ENCODE measurements at regions not wholly inside any gene's neighbourhood (a gene's known extent, or its start where the extent isn't known, plus 50 kb on each side); places are given as distances from the start of the nearest gene placed in this dataset.

- H3K36me3 ChIP-seq = no peaks in the 10 kb centered on the region
- DNase-seq (ENCODE audit: low read depth in 1 of 2, low spot score in 1 of 2) = peak; percentile 8 to 20
- TF ChIP-seq CTCF (IDR thresholded peaks at IDR 0.05; ENCODE audit: low read depth, low read length) = peak; percentile 26
- H3K4me3 ChIP-seq = no peak overlapping the region
- H3K4me1 ChIP-seq (ENCODE audit: low read depth) = no peaks in the 10 kb centered on the region
- H3K27ac ChIP-seq = no peak overlapping the region
- H3K27me3 ChIP-seq = no peaks in the 10 kb centered on the region
- H3K9me3 ChIP-seq (ENCODE audit: low read depth) = no peaks in the 10 kb centered on the region
These were observed 1435.2 kb upstream of the CDH9 start for GRCh38 chr5:28473531-28474107.

GRCh38 chr5:28468166-28468565 is 1429.8 kb upstream of the CDH9 start:
- DNase-seq (ENCODE audit: low read depth in 1 of 2, low spot score in 1 of 2) = peak in 1 of 2 donors; percentile 2

GRCh38 chr5:28463728-28464127 is 1425.3 kb upstream of the CDH9 start:
- Histone ChIP-seq H3K27ac (no peak overlapping the region), H3K9me3 (ENCODE audit: low read depth) (no peaks in the 10 kb centered on the region), H3K27me3 (no peaks in the 10 kb centered on the region), H3K4me1 (ENCODE audit: low read depth) (no peaks in the 10 kb centered on the region), H3K36me3 (no peaks in the 10 kb centered on the region), H3K4me3 (no peak overlapping the region)
- no peak for DNase-seq (ENCODE audit: low read depth in 1 of 2, low spot score in 1 of 2)
- TF ChIP-seq CTCF (IDR thresholded peaks at IDR 0.05; ENCODE audit: low read depth, low read length) = no peak

More at GRCh38 chr5:28468166-28468565, 1429.8 kb upstream of the CDH9 start:
- Histone ChIP-seq H3K9me3 (ENCODE audit: low read depth) (no peaks in the 10 kb centered on the region), H3K4me1 (ENCODE audit: low read depth) (no peaks in the 10 kb centered on the region), H3K27ac (no peak overlapping the region), H3K27me3 (no peaks in the 10 kb centered on the region), H3K4me3 (no peak overlapping the region), H3K36me3 (no peaks in the 10 kb centered on the region)
- no peak for TF ChIP-seq CTCF (IDR thresholded peaks at IDR 0.05; ENCODE audit: low read depth, low read length)

GRCh38 chr5:28451483-28451882 is 1413.1 kb upstream of the CDH9 start:
- H3K4me1 ChIP-seq (ENCODE audit: low read depth) = no peaks in the 10 kb centered on the region
- no peak overlapping the region for H3K4me3 ChIP-seq
- TF ChIP-seq CTCF (IDR thresholded peaks at IDR 0.05; ENCODE audit: low read depth, low read length) = no peak
- H3K27ac ChIP-seq = no peak overlapping the region
- DNase-seq (ENCODE audit: low read depth in 1 of 2, low spot score in 1 of 2) = no peak
- H3K36me3 ChIP-seq = no peaks in the 10 kb centered on the region
- H3K27me3 ChIP-seq = no peaks in the 10 kb centered on the region
- H3K9me3 ChIP-seq (ENCODE audit: low read depth) = no peaks in the 10 kb centered on the region

- no peak for TF ChIP-seq CTCF (IDR thresholded peaks at IDR 0.05; ENCODE audit: low read depth, low read length)
- DNase-seq (ENCODE audit: low read depth in 1 of 2, low spot score in 1 of 2) = no peak
- H3K27ac ChIP-seq = no peak overlapping the region
- no peaks in the 10 kb centered on the region for H3K4me1 ChIP-seq (ENCODE audit: low read depth)
- no peaks in the 10 kb centered on the region for H3K36me3 ChIP-seq
- no peaks in the 10 kb centered on the region for H3K9me3 ChIP-seq (ENCODE audit: low read depth)
- H3K4me3 ChIP-seq = no peak overlapping the region
- H3K27me3 ChIP-seq = no peaks in the 10 kb centered on the region
These were observed 1412.6 kb upstream of the CDH9 start for GRCh38 chr5:28450997-28451396.

All from cardiac muscle cell (in vitro differentiated cells and primary cell).